H1 (cell line): ENCODE measurements at regions not wholly inside any gene's neighbourhood (a gene's known extent, or its start where the extent isn't known, plus 50 kb on each side); places are given as distances from the start of the nearest gene placed in this dataset.

Experiments used
- CTCF ChIA-PET: fragments of 300-600 bp; sonication (Branson Sonifier 250); formaldehyde crosslinking; loops from one replicate; lab custom pipeline; 2021; ENCODE audit not compliant: partially characterized antibody; lab: Charles Lee
- POLR2A ChIA-PET: fragments of 300-600 bp; sonication (Branson Sonifier 250); formaldehyde crosslinking; loops from one replicate; lab custom pipeline; 2021; ENCODE audit warnings: inconsistent platforms; ENCODE audit not compliant: partially characterized antibody; lab: Charles Lee
- DNase-seq, 2 experiments: peaks; one replicate each; pipeline versions ENCODE4 v3.0.0 to v3.0.0-alpha.2; 2010 to 2022; ENCODE audit warnings: low spot score in 2 of 2, low read depth in 1 of 2, mixed read lengths in 1 of 2
- FAIRE-seq: peaks from 2 replicates; lab custom pipeline; 2011; peaks lifted over from hg19 to GRCh38; lab: Jason Lieb, UNC
- H2AFZ ChIP-seq: 2 replicates; pipeline ENCODE4 v1.8.1; 2012; ENCODE audit warnings: low read length, inconsistent platforms
- H2AK5ac ChIP-seq: 2 replicates; pipeline ENCODE4 v1.6.1; 2013; ENCODE audit warnings: low read depth, low read length
- H2BK120ac ChIP-seq: replicated peaks from 2 replicates; pipeline ENCODE3; 2013; ENCODE audit warnings: low read depth, low read length, inconsistent platforms
- H2BK12ac ChIP-seq: 2 replicates; pipeline ENCODE4 v1.6.1; 2013; ENCODE audit warnings: low read depth, low read length
- H2BK15ac ChIP-seq: 2 replicates; pipeline ENCODE4 v1.6.1; 2013; ENCODE audit warnings: low read length
- H2BK20ac ChIP-seq: 2 replicates; pipeline ENCODE4 v1.6.1; 2013; ENCODE audit warnings: low read length
- H2BK5ac ChIP-seq: 2 replicates; pipeline ENCODE4 v1.6.1; 2013; ENCODE audit warnings: low read depth, low read length
- H3K14ac ChIP-seq: 2 replicates; pipeline ENCODE4 v1.6.1; 2013; ENCODE audit warnings: inconsistent platforms; ENCODE audit not compliant: insufficient read length
- H3K18ac ChIP-seq: 2 replicates; pipeline ENCODE4 v1.6.1; 2013; ENCODE audit warnings: low read length; ENCODE audit errors: extremely low read depth
- H3K23ac ChIP-seq: 2 replicates; pipeline ENCODE4 v1.6.1; 2013; ENCODE audit warnings: inconsistent platforms; ENCODE audit not compliant: insufficient read length
- H3K23me2 ChIP-seq: 2 replicates; pipeline ENCODE4 v1.6.1; 2013; ENCODE audit warnings: low read depth, low read length
- H3K27ac ChIP-seq: 2 replicates; pipeline ENCODE4 v1.6.1; 2011; ENCODE audit warnings: low read depth, low read length, inconsistent platforms
- H3K27me3 ChIP-seq, 4 experiments: replicated peaks in 1 of 4; 1 replicate in 1 of 4; 2 replicates in 3 of 4; pipeline versions ENCODE4 v1.6.1 to v1.8.1; 2011 to 2013; ENCODE audit warnings: low read length in 3 of 4, mild to moderate bottlenecking in 3 of 4, inconsistent platforms in 2 of 4, mixed read lengths in 2 of 4, moderate library complexity in 1 of 4; ENCODE audit not compliant: control insufficient read depth in 3 of 4, insufficient read depth in 3 of 4; ENCODE audit errors: extremely low read depth in 1 of 4
- H3K36me3 ChIP-seq, 4 experiments: 2 replicates each; pipeline versions ENCODE4 v1.6.1 to v1.8.1; 2011 to 2013; ENCODE audit warnings: mild to moderate bottlenecking in 4 of 4, low read length in 3 of 4, moderate library complexity in 2 of 4, control low read depth in 1 of 4, inconsistent platforms in 1 of 4; ENCODE audit not compliant: insufficient read depth in 4 of 4, control insufficient read depth in 2 of 4
- H3K4ac ChIP-seq: replicated peaks from 2 replicates; pipeline ENCODE3; 2013; ENCODE audit warnings: low read length, low read depth, mixed read lengths, inconsistent platforms; ENCODE audit not compliant: insufficient read length
- H3K4me1 ChIP-seq, 4 experiments: replicated peaks in 1 of 4; 1 replicate in 1 of 4; 2 replicates in 3 of 4; pipeline versions ENCODE4 v1.6.1 to v1.8.1; 2011 to 2013; ENCODE audit warnings: low read length in 3 of 4, inconsistent platforms in 2 of 4, mixed read lengths in 1 of 4; ENCODE audit not compliant: insufficient read depth in 4 of 4, control insufficient read depth in 3 of 4
- H3K4me2 ChIP-seq, 2 experiments: 2 replicates each; pipeline versions ENCODE4 v1.6.1 to v1.8.1; 2011 to 2013; ENCODE audit warnings: low read depth in 2 of 2, low read length in 2 of 2, control low read depth in 1 of 2, inconsistent platforms in 1 of 2, mild to moderate bottlenecking in 1 of 2; ENCODE audit not compliant: insufficient read depth in 1 of 2
- H3K4me3 ChIP-seq, 4 experiments: fragments of 200-600, 300-600 bp in 1 of 4; sonication (generic), shearing (Covaris generic), sonication (Bioruptor Twin) in 1 of 4; 2 replicates each; pipeline versions ENCODE4 v1.5.1 to v1.8.1; 2011 to 2016; ENCODE audit warnings: low read length in 4 of 4, low read depth in 3 of 4, control low read depth in 2 of 4, inconsistent platforms in 2 of 4, mild to moderate bottlenecking in 2 of 4, mixed read lengths in 1 of 4, moderate library complexity in 1 of 4; ENCODE audit not compliant: insufficient read depth in 2 of 4; ENCODE audit errors: extremely low read depth in 1 of 4
- H3K56ac ChIP-seq: replicated peaks from 2 replicates; pipeline ENCODE3; 2013; ENCODE audit warnings: low read depth, mild to moderate bottlenecking, mixed read lengths, low read length, inconsistent platforms; ENCODE audit not compliant: insufficient read length
- H3K79me1 ChIP-seq: 2 replicates; pipeline ENCODE4 v1.6.1; 2013; ENCODE audit warnings: low read depth, low read length, control low read depth
- H3K79me2 ChIP-seq, 2 experiments: 2 replicates each; pipeline versions ENCODE4 v1.6.1 to v1.8.1; 2012 to 2013; ENCODE audit warnings: low read length in 2 of 2, mild to moderate bottlenecking in 2 of 2, inconsistent platforms in 1 of 2; ENCODE audit not compliant: insufficient read depth in 2 of 2, control insufficient read depth in 1 of 2
- H3K9ac ChIP-seq, 4 experiments: replicated peaks in 1 of 4; 1 replicate in 1 of 4; 2 replicates in 3 of 4; pipeline versions ENCODE4 v1.6.1 to v1.8.1; 2011 to 2013; ENCODE audit warnings: low read depth in 3 of 4, low read length in 3 of 4, control low read depth in 2 of 4, mild to moderate bottlenecking in 2 of 4, moderate library complexity in 2 of 4, inconsistent platforms in 1 of 4; ENCODE audit errors: extremely low read depth in 1 of 4
- H3K9me3 ChIP-seq, 2 experiments: 2 replicates each; pipeline versions ENCODE4 v1.6.1 to v1.8.1; 2012 to 2013; ENCODE audit warnings: mild to moderate bottlenecking in 2 of 2, moderate library complexity in 2 of 2, control low read depth in 1 of 2, inconsistent platforms in 1 of 2, low read depth in 1 of 2, low read length in 1 of 2, mixed read lengths in 1 of 2; ENCODE audit not compliant: insufficient read depth in 2 of 2
- H4K20me1 ChIP-seq, 2 experiments: replicated peaks in 1 of 2; 2 replicates each; pipeline versions ENCODE3 to v1.8.1; 2011 to 2013; ENCODE audit warnings: inconsistent platforms in 2 of 2, low read length in 2 of 2, mild to moderate bottlenecking in 1 of 2; ENCODE audit not compliant: insufficient read depth in 2 of 2, control insufficient read depth in 1 of 2
- H4K5ac ChIP-seq: 2 replicates; pipeline ENCODE4 v1.6.1; 2013; ENCODE audit warnings: low read length, low read depth, mixed read lengths, inconsistent platforms; ENCODE audit not compliant: insufficient read length
- H4K8ac ChIP-seq: 2 replicates; pipeline ENCODE4 v1.8.0; 2013; ENCODE audit warnings: mild to moderate bottlenecking, moderate library complexity, low read length, inconsistent platforms; ENCODE audit not compliant: insufficient read depth; ENCODE audit errors: extremely low read depth
- H4K91ac ChIP-seq: replicated peaks from 2 replicates; pipeline ENCODE3; 2013; ENCODE audit warnings: low read length, mixed read lengths, inconsistent platforms; ENCODE audit not compliant: insufficient read length
- ATF2 ChIP-seq: IDR thresholded peaks from 2 replicates; pipeline ENCODE4 v1.6.1; 2012; ENCODE audit warnings: low read length, inconsistent platforms
- JUND ChIP-seq: IDR thresholded peaks from 2 replicates; pipeline ENCODE4 v1.6.1; 2011; ENCODE audit warnings: mild to moderate bottlenecking, improper control_type of control experiment, low read length
- PHF8 ChIP-seq: fragments of 200-600 bp; sonication (generic); conservative IDR thresholded peaks from 2 replicates; pipeline ENCODE4 v1.7.1; 2012; ENCODE audit warnings: low read depth, mild to moderate bottlenecking, inconsistent platforms, low read length, moderate library complexity
- RFX5 ChIP-seq: IDR thresholded peaks from 2 replicates; pipeline ENCODE4 v1.6.1; 2011; ENCODE audit warnings: low read depth, low read length, improper control_type of control experiment, borderline replicate concordance
- SIX5 ChIP-seq: IDR thresholded peaks from 2 replicates; pipeline ENCODE4 v1.6.1; 2011; ENCODE audit warnings: mild to moderate bottlenecking, low read depth, low read length
- TAF1 ChIP-seq: IDR thresholded peaks from 2 replicates; pipeline ENCODE4 v1.6.1; 2011; ENCODE audit warnings: mild to moderate bottlenecking, low read depth, low read length
- TCF12 ChIP-seq: IDR thresholded peaks from 2 replicates; pipeline ENCODE4 v1.6.1; 2011; ENCODE audit warnings: low read depth, mild to moderate bottlenecking, low read length
- WGBS, 2 experiments: shearing (Covaris generic) in 1 of 2; methylation state at CpG; one replicate each; pipeline versions ENCODE4 v1.1.6 to v1.1.7; 2013 to 2015; ENCODE audit warnings: low lambda C conversion rate in 2 of 2, mixed read lengths in 2 of 2, inconsistent platforms in 1 of 2, low coverage in 1 of 2, missing lambda C conversion rate in 1 of 2; ENCODE audit not compliant: insufficient replicate concordance in 2 of 2, insufficient coverage in 1 of 2, insufficient read length in 1 of 2; ENCODE audit errors: extremely low coverage in 1 of 2, missing lambda C conversion rate in 1 of 2; 5-methylcytosine and 5-hydroxymethylcytosine counted together

DNA sequence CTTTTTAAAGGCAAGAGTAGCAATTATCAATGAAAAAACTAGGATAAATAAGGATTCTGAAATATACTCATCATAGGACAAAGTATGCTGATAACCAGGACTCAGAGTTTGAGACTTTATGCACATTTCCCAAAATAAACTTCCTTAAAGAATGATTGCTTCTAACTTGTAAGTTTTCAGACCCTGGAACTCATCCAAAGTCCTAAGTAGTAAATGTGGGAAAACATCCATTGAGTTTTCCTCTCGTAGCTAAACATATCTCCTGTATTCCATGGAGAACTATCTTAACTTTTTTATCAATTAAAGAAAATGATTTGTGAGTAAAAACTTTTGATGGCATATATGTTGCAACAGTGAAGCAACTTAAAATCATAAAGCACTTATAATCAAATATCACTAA lies 285.2 kb upstream of the KLF6 start:
- FAIRE-seq (no peak), DNase-seq (no peak)
- Histone ChIP-seq H3K9me3 (no peaks in the 10 kb centered on the region), H3K23me2 (peaks cover 2% of the 10 kb centered on the region; the same call in 1 of the 2 replicates), H3K18ac (no peak overlapping the region), H3K14ac (no peak overlapping the region), H4K8ac (no peak overlapping the region), H2BK12ac (no peak overlapping the region), H3K79me2 (no peaks in the 10 kb centered on the region), H3K9ac (no peak overlapping the region), H4K5ac (no peak overlapping the region), H2BK5ac (no peak overlapping the region), H3K79me1 (no peaks in the 10 kb centered on the region), H2AK5ac (no peak overlapping the region), H3K4me2 (no peak overlapping the region), H3K27me3 (no peaks in the 10 kb centered on the region), H3K4ac (no peak overlapping the region), H3K23ac (no peak overlapping the region), H2AFZ (no peak overlapping the region), H3K4me1 (no peaks in the 10 kb centered on the region), H2BK15ac (no peak overlapping the region), H3K27ac (no peak overlapping the region), H4K20me1 (no peaks in the 10 kb centered on the region), H3K4me3 (no peak overlapping the region), H3K36me3 (no peaks in the 10 kb centered on the region), H3K56ac (no peak overlapping the region), H2BK20ac (no peak overlapping the region), H2BK120ac (no peak overlapping the region), H4K91ac (no peak overlapping the region)
- ChIA-PET POLR2A (no interaction called here), CTCF (interaction anchor here (0.6 to 1.1 kb wide), 2 partner anchors 336 to 874 kb away, joined by 3 read pairs; no protein-coding TSS in a partner anchor)
- 96% methylated on average over 1 of the region's 1 CpG; no CpG with 5 or more reads in 1 of the 2 experiments for WGBS, 2 experiments
- no peak for TF ChIP-seq TCF12
- TF ChIP-seq RFX5, result no peak
- TF ChIP-seq JUND, result no peak
- no peak for TF ChIP-seq TAF1
- TF ChIP-seq SIX5, result no peak
- no peak for TF ChIP-seq PHF8
- no peak for TF ChIP-seq ATF2
